Activated CD4-positive, alpha-beta T cell treated with anti-CD3 and anti-CD28 coated beads, Interleukin-2, amount 50 U/mL, for 1 hour (primary cell): ENCODE measurements at regions not wholly inside any gene's neighbourhood (a gene's known extent, or its start where the extent isn't known, plus 50 kb on each side); places are given as distances from the start of the nearest gene placed in this dataset.

Experiments
- DNase-seq: peaks from one replicate; pipeline ENCODE4 v3.0.0-alpha.2; 2020

- no peak for DNase-seq
Observed at GRCh38 chr3:110711851-110712516, 359.6 kb upstream of the NECTIN3 start.

GRCh38 chr3:110727056-110727455 lies 344.6 kb upstream of the NECTIN3 start:
- DNase-seq: no peak

GRCh38 chr3:110731148-110731547 lies 340.5 kb upstream of the NECTIN3 start:
- DNase-seq: no peak

- no peak for DNase-seq
Observed at GRCh38 chr3:110732420-110732819, 339.2 kb upstream of the NECTIN3 start.

DNA sequence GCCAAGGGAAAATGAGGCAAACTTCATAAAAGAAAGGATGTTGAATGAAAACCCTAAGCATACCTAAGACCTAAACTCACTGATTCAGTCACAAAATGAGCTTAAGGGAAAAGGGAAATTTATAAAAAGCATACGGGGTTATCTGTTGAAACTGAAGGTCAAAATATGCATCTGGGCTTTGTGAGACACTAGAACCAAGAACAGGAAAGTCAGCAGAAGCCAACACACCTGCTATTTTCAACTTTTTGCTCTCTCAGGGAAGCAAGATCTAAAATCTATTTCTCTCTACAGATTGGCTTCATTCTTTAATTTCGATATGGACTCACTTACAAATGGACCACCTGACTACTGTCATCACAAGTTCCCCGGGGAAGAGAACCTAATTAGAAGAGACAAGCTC lies 338.6 kb upstream of the NECTIN3 start:
- no peak for DNase-seq

DNA sequence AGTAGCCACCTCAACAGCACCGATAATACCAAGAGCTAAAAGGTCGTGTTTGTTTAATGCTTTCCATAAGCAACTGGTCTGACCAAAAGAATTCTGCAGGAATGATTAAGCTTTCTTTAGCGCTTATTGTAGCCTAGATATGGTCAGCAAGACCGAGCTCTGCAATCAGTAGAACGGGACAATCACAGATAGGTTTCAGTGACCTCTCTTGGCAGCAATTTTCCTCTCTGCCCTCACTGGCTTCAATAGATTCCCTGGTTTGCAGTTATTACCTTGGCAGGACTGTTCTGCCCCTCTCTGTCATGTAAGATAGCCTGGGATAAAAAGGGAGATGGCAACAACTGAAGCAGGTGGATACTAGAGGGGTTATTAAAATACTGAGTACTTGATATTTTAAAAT lies 337.1 kb upstream of the NECTIN3 start:
- DNase-seq: no peak

DNA sequence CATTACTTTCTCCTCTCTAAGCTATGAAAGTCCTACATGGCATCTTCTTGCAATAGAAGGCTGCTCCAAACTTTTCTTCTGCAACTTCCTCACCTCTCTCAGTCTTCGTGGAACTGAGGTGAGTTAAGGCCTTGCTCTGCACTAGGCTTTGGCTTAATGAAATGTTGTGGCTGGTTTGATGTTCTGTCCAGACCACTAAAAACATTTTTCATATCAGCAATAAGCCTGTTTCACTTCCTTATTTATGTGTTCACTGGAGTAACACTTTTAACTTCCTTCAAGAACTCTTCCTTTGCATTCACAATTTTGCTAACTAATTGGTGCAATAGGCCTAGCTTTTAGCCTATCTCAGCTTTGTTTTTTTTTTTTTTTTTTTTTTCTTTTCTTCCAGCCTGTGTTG lies 335.3 kb upstream of the NECTIN3 start:
- no peak for DNase-seq

- DNase-seq: no peak
Observed at GRCh38 chr3:110738531-110738930, 333.1 kb upstream of the NECTIN3 start.

DNA sequence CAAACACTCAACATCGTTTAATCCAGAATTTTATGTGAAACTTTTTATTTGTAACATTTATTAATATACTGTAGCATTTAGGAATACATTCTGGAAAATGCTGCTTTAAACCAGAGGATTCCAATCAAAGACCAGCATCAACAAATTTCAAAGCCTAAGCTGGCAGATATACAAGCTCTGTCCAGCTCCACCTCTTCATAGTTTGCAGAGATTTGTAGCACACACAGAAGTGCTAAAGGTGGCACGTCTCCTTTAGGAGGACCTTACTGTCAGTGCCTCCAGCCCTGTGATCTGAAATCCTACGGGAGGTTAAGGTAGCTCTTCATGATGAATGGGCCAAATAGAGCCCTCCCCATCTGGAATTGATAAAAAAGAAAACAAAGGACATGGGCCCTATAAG lies 329.7 kb upstream of the NECTIN3 start:
- DNase-seq: no peak

DNA sequence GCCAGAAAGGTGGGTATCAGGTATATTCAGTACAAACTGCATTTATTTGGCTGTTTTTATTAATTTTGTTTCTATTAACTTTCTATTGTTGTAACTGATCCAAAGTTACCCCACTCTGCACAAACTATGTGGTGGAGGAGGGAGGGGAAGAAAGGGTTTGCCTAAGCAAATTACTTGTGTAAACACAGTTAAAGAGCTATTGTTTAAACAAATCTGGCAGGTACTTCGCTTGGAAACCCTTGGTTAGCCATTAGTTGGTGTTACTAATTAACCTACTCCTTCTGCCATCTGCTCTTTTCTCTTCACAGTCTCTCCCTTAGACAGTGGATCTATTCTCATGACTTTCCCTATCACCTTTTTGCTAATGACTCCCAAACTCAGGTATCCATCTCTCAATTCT lies 328.4 kb upstream of the NECTIN3 start:
- no peak for DNase-seq

DNA sequence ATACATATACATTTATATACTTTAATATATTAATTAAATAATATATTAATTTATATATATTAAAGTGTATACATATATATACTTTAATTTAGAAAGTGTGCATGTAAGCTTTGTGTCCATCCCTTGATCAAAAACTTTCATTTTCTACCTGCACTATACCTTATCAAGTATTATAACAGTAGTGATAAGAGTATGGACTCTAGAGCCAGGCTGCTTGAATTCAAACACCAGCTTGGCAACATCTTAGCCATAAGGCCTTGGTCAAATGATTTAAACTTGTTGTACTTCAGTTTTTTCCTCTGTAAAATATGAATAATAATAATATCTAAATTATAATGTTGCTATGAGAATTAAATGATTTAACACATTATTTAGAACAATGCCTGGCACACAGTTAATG lies 327.6 kb upstream of the NECTIN3 start:
- DNase-seq: no peak

DNA sequence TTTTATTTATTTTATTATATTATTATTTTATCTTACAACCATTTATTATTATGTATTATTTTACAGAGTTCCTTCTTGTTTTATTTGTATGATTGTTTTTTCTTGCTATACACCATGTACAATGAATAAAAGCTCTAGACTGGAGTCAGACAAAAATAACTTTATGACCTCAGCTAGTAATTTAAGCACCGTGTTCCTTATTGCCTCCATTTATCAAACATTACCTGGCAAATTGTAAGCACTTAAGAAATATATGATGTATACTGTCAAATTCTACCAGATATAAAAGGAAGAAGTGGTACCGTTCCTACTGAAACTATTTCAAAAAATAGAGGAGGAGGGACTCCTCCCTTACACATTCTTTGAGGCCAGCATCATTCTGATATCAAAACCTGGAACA lies 326.9 kb upstream of the NECTIN3 start:
- DNase-seq: no peak

GRCh38 chr3:110749006-110749405 lies 322.6 kb upstream of the NECTIN3 start:
- no peak for DNase-seq

GRCh38 chr3:110750201-110750600 lies 321.4 kb upstream of the NECTIN3 start:
- no peak for DNase-seq

GRCh38 chr3:110752307-110752706 lies 319.3 kb upstream of the NECTIN3 start:
- DNase-seq: no peak

- no peak for DNase-seq
Observed at GRCh38 chr3:110753516-110753915, 318.1 kb upstream of the NECTIN3 start.

GRCh38 chr3:110754212-110754916 lies 317.3 kb upstream of the NECTIN3 start:
- DNase-seq: no peak

GRCh38 chr3:110755345-110755744 lies 316.3 kb upstream of the NECTIN3 start:
- DNase-seq: no peak

- DNase-seq: no peak
Observed at GRCh38 chr3:110756705-110757104, 314.9 kb upstream of the NECTIN3 start.

GRCh38 chr3:110758208-110758607 lies 313.4 kb upstream of the NECTIN3 start:
- no peak for DNase-seq

DNA sequence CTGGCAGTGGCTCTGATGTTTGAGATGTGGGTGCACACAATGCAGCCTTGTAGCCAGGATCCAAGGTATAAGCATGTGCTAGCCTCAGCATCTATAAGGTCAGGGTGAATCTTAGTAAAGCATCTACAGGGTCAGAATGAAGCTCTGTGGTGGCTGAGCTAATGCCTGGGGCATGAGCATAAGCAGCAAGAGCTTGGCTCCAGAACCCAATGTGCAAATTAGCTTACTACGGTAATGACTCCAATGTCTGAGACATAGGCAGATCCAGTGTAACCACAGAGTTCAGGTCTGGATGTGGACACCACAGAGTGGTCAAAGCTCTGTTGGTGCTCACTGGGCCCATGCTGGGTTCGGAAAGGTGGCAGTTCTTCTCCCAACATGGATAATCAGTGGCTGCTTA lies 304.5 kb upstream of the NECTIN3 start:
- no peak for DNase-seq

- no peak for DNase-seq
Observed at GRCh38 chr3:110767838-110768237, 303.8 kb upstream of the NECTIN3 start.

DNA sequence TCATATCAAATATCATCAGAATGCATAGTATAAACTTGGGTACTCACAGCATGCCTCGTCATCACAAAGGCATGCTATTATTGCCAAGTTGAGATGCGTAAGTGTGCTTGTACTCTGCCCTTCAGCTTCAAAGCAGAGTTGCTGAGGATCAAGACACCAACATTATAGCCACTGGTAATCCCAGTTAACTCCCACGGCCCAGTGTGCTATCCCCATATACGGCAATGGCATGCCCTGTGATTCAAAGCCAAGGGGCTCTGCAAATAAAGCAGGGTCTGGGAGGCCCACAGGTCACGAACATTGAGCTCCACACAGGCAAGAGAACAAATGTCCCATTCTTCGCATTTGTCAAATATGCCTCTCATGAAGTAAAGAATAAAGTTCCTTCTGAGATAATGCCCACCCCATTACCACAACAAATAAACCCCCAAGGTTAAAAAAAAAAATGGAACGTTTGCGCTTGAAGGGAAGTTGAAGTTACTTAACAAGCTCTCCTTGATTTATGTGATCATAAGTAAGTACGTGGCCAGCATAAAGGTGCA lies 298.1 kb upstream of the NECTIN3 start:
- DNase-seq: no peak

GRCh38 chr3:110774496-110775265 lies 296.9 kb upstream of the NECTIN3 start:
- no peak for DNase-seq
